GM19452 (cell line): ENCODE measurements at regions not wholly inside any gene's neighbourhood (a gene's known extent, or its start where the extent isn't known, plus 50 kb on each side); places are given as distances from the start of the nearest gene placed in this dataset.

Experiments
- ATAC-seq: cut with Tn5 transposase; IDR thresholded peaks from one replicate; pipeline ENCODE4 v1.9.1; 2021; ENCODE audit not compliant: unreplicated experiment

- ATAC-seq, result no peak
These were observed 151.8 kb upstream of the GATB start for GRCh38 chr4:151912632-151913031.

GRCh38 chr4:151911970-151912369 lies 151.2 kb upstream of the GATB start:
- no peak for ATAC-seq

- no peak for ATAC-seq
These were observed 148.1 kb upstream of the GATB start for GRCh38 chr4:151908734-151909497.

GRCh38 chr4:151908201-151908600 lies 147.4 kb upstream of the GATB start:
- no peak for ATAC-seq

- ATAC-seq, result no peak
These were observed 145.6 kb upstream of the GATB start for GRCh38 chr4:151906438-151906837.

- peak; percentile 91 for ATAC-seq
These were observed 144.4 kb upstream of the GATB start for GRCh38 chr4:151905197-151905596.

GRCh38 chr4:151901631-151902030 lies 140.8 kb upstream of the GATB start:
- ATAC-seq, result no peak

- no peak for ATAC-seq
These were observed 136.1 kb upstream of the GATB start for GRCh38 chr4:151896880-151897279.

- no peak for ATAC-seq
These were observed 134.9 kb upstream of the GATB start for GRCh38 chr4:151895671-151896070.

GRCh38 chr4:151894246-151894645 lies 133.4 kb upstream of the GATB start:
- ATAC-seq, result no peak

- peak; percentile 57 for ATAC-seq
These were observed 127.6 kb upstream of the GATB start for GRCh38 chr4:151888367-151888866.

GRCh38 chr4:151887816-151888180 lies 127.0 kb upstream of the GATB start:
- peak; percentile 32 for ATAC-seq

- peak; percentile 73 for ATAC-seq
These were observed 126.4 kb upstream of the GATB start for GRCh38 chr4:151887031-151887815.

- no peak for ATAC-seq
These were observed 124.3 kb upstream of the GATB start for GRCh38 chr4:151885123-151885522.

- ATAC-seq, result no peak
These were observed 122.9 kb upstream of the GATB start for GRCh38 chr4:151883747-151884146.

- ATAC-seq, result peak; percentile 73
These were observed 121.4 kb upstream of the GATB start for GRCh38 chr4:151882072-151882803.

GRCh38 chr4:151879705-151880445 lies 119.1 kb upstream of the GATB start:
- ATAC-seq, result no peak

GRCh38 chr4:151876381-151876988 lies 115.7 kb upstream of the GATB start:
- no peak for ATAC-seq

- no peak for ATAC-seq
These were observed 113.5 kb upstream of the GATB start for GRCh38 chr4:151874328-151874727.

GRCh38 chr4:151866592-151866918 lies 105.7 kb upstream of the GATB start:
- ATAC-seq, result no peak
